HepG2 (cell line): ENCODE measurements at regions not wholly inside any gene's neighbourhood (a gene's known extent, or its start where the extent isn't known, plus 50 kb on each side); places are given as distances from the start of the nearest gene placed in this dataset.

Source experiments
- AHR ChIP-seq: IDR thresholded peaks from 2 replicates; pipeline ENCODE4 v1.6.1; 2018; ENCODE audit warnings: missing genetic modification reagents, missing compliant biosample characterization
- CBX2 ChIP-seq, 2 experiments: fragments of 200-600 bp in 1 of 2; sonication (generic); formaldehyde crosslinking in 1 of 2; IDR thresholded peaks; 2 replicates each; pipeline versions ENCODE4 v1.7.0 to v1.8.1; 2018 to 2022; ENCODE audit warnings: low read depth in 2 of 2, low read length in 1 of 2, mild to moderate bottlenecking in 1 of 2, missing genetic modification reagents in 1 of 2
- DDIT3 ChIP-seq: sonication (generic); formaldehyde crosslinking; IDR thresholded peaks from 2 replicates; pipeline ENCODE4 v1.4.0; 2020; ENCODE audit warnings: mild to moderate bottlenecking, missing genetic modification reagents
- DPF2 ChIP-seq: sonication (generic); formaldehyde crosslinking; IDR thresholded peaks from 2 replicates; pipeline ENCODE4 v1.4.0; 2020; ENCODE audit warnings: mild to moderate bottlenecking, low read depth, missing genetic modification reagents, borderline replicate concordance
- HNRNPUL1 ChIP-seq: fragments of 200-400 bp; formaldehyde crosslinking; IDR thresholded peaks from 2 replicates; pipeline ENCODE4 v1.6.1; 2017; ENCODE audit warnings: low read depth, mild to moderate bottlenecking, low read length, moderate library complexity
- KAT2B ChIP-seq: fragments of 150-350 bp; IDR thresholded peaks from 2 replicates; pipeline ENCODE4 v1.6.1; 2014; ENCODE audit warnings: low read depth, low read length, borderline replicate concordance
- KDM5A ChIP-seq: fragments of 200-600 bp; sonication (generic); IDR thresholded peaks from 2 replicates; pipeline ENCODE4 v1.7.0; 2018; ENCODE audit warnings: antibody characterized with exemption, mild to moderate bottlenecking, low read length, borderline replicate concordance
- MED1 ChIP-seq: sonication (generic); formaldehyde crosslinking; IDR thresholded peaks from 2 replicates; pipeline ENCODE4 v1.4.0; 2020; ENCODE audit warnings: missing genetic modification reagents
- NCOA2 ChIP-seq: sonication (generic); formaldehyde crosslinking; IDR thresholded peaks from 2 replicates; pipeline ENCODE4 v1.8.0; 2022; ENCODE audit warnings: inconsistent platforms
- PAXIP1 ChIP-seq: sonication (generic); formaldehyde crosslinking; conservative IDR thresholded peaks from 2 replicates; pipeline ENCODE4 v1.4.0; 2020; ENCODE audit warnings: mild to moderate bottlenecking, missing genetic modification reagents, moderate library complexity
- ZBTB3 ChIP-seq: sonication (generic); formaldehyde crosslinking; IDR thresholded peaks from 2 replicates; pipeline ENCODE4 v1.4.0; 2020; ENCODE audit warnings: low read depth, mild to moderate bottlenecking, moderate library complexity, missing genetic modification reagents, borderline replicate concordance
- ZNF280B ChIP-seq: sonication (generic); formaldehyde crosslinking; IDR thresholded peaks from 2 replicates; pipeline ENCODE4 v1.5.0; 2020; ENCODE audit warnings: missing genetic modification reagents, mild to moderate bottlenecking, borderline replicate concordance
- ZNF383 ChIP-seq: sonication (generic); formaldehyde crosslinking; IDR thresholded peaks from 2 replicates; pipeline ENCODE4 v1.4.0; 2020; ENCODE audit warnings: missing genetic modification reagents, mild to moderate bottlenecking, borderline replicate concordance
- TF ChIP-seq, protein P1 (sequence below): conservative IDR thresholded peaks from 2 replicates; pipeline ENCODE4 v1.6.1; 2018; ENCODE audit warnings: missing genetic modification reagents
- TF ChIP-seq, protein P2 (sequence below): sonication (generic); formaldehyde crosslinking; IDR thresholded peaks from 2 replicates; pipeline ENCODE4 v1.5.1; 2020; ENCODE audit warnings: missing genetic modification reagents, mild to moderate bottlenecking, borderline replicate concordance
- TF ChIP-seq, protein P3 (sequence below): sonication (generic); formaldehyde crosslinking; IDR thresholded peaks from 2 replicates; pipeline ENCODE4 v1.5.1; 2020; ENCODE audit warnings: mild to moderate bottlenecking, missing genetic modification reagents, moderate library complexity
- TF ChIP-seq, protein P4 (sequence below): sonication (generic); formaldehyde crosslinking; IDR thresholded peaks from 2 replicates; pipeline ENCODE4 v1.8.0; 2022; ENCODE audit warnings: mild to moderate bottlenecking, missing genetic modification reagents, moderate library complexity

DNA sequence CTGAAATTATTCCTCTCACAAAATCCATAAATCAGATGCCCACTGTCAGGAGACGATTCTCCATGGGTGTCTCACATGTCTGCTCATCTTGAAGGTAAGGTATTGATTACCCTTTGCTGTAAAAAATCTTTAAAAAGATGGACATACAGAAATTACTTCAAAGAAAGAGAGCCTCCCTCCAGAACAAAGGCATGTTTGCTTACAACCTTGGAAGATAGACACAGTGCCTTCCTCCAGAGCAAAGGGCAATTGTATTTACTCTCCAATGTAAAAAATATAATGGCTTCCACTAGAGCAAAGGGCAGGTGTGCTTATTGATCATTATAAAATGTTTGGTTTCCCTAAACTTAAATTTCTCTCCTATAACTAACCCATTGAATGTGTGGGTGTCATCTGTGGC, 616.2 kb downstream of the ANKRD50 start (continued):
- no peak for TF ChIP-seq CBX2 (IDR thresholded peaks at IDR 0.05; ENCODE audit: low read depth, low read length)
- TF ChIP-seq CBX2 (CRISPR knock-in tag; IDR thresholded peaks at IDR 0.05; ENCODE audit: low read depth): no peak
- no peak for TF ChIP-seq ZNF383
- TF ChIP-seq, protein P1, sequence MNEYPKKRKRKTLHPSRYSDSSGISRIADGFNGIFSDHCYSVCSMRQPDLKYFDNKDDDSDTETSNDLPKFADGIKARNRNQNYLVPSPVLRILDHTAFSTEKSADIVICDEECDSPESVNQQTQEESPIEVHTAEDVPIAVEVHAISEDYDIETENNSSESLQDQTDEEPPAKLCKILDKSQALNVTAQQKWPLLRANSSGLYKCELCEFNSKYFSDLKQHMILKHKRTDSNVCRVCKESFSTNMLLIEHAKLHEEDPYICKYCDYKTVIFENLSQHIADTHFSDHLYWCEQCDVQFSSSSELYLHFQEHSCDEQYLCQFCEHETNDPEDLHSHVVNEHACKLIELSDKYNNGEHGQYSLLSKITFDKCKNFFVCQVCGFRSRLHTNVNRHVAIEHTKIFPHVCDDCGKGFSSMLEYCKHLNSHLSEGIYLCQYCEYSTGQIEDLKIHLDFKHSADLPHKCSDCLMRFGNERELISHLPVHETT (CRISPR knock-in tag): no peak
- TF ChIP-seq HNRNPUL1: no peak
- TF ChIP-seq DDIT3 (CRISPR knock-in tag): no peak
- peak; percentile 68 for TF ChIP-seq NCOA2
- TF ChIP-seq ZBTB3 (CRISPR knock-in tag): no peak
- TF ChIP-seq DPF2 (CRISPR knock-in tag): no peak
- no peak for TF ChIP-seq KDM5A
- TF ChIP-seq, protein P2, sequence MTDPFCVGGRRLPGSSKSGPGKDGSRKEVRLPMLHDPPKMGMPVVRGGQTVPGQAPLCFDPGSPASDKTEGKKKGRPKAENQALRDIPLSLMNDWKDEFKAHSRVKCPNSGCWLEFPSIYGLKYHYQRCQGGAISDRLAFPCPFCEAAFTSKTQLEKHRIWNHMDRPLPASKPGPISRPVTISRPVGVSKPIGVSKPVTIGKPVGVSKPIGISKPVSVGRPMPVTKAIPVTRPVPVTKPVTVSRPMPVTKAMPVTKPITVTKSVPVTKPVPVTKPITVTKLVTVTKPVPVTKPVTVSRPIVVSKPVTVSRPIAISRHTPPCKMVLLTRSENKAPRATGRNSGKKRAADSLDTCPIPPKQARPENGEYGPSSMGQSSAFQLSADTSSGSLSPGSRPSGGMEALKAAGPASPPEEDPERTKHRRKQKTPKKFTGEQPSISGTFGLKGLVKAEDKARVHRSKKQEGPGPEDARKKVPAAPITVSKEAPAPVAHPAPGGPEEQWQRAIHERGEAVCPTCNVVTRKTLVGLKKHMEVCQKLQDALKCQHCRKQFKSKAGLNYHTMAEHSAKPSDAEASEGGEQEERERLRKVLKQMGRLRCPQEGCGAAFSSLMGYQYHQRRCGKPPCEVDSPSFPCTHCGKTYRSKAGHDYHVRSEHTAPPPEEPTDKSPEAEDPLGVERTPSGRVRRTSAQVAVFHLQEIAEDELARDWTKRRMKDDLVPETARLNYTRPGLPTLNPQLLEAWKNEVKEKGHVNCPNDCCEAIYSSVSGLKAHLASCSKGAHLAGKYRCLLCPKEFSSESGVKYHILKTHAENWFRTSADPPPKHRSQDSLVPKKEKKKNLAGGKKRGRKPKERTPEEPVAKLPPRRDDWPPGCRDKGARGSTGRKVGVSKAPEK (CRISPR knock-in tag): no peak
- TF ChIP-seq, protein P3, sequence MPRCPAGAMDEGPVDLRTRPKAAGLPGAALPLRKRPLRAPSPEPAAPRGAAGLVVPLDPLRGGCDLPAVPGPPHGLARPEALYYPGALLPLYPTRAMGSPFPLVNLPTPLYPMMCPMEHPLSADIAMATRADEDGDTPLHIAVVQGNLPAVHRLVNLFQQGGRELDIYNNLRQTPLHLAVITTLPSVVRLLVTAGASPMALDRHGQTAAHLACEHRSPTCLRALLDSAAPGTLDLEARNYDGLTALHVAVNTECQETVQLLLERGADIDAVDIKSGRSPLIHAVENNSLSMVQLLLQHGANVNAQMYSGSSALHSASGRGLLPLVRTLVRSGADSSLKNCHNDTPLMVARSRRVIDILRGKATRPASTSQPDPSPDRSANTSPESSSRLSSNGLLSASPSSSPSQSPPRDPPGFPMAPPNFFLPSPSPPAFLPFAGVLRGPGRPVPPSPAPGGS (CRISPR knock-in tag): no peak
- TF ChIP-seq, protein P4, sequence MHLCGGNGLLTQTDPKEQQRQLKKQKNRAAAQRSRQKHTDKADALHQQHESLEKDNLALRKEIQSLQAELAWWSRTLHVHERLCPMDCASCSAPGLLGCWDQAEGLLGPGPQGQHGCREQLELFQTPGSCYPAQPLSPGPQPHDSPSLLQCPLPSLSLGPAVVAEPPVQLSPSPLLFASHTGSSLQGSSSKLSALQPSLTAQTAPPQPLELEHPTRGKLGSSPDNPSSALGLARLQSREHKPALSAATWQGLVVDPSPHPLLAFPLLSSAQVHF (CRISPR knock-in tag): no peak
- no peak for TF ChIP-seq AHR (CRISPR knock-in tag)
- no peak for TF ChIP-seq MED1
- peak; percentile 46; the same call in 1 of the 2 replicates for TF ChIP-seq KAT2B
- peak; percentile 91 for TF ChIP-seq PAXIP1 (CRISPR knock-in tag)
- no peak for TF ChIP-seq ZNF280B (CRISPR knock-in tag)
